ENCODE measurements at regions not wholly inside any gene's neighbourhood (a gene's known extent, or its start where the extent isn't known, plus 50 kb on each side); places are given as distances from the start of the nearest gene placed in this dataset.

- Histone ChIP-seq H3K9ac (ENCODE audit: low read length) (no peak overlapping the region), H3K36me3 (ENCODE audit: insufficient read depth, low read length) (no peaks in the 10 kb centered on the region), H3K9me2 (ENCODE audit: insufficient read depth, low read length) (no peaks in the 10 kb centered on the region), H4K20me1 (ENCODE audit: insufficient read depth) (no peaks in the 10 kb centered on the region), H2AFZ (ENCODE audit: low read depth, low read length) (no peak overlapping the region), H3K27ac (ENCODE audit: low read length) (no peak overlapping the region), H3K79me2 (replicated peaks; ENCODE audit: insufficient read depth, low read length) (no peaks in the 10 kb centered on the region), H3K27me3 (ENCODE audit: insufficient read depth, low read depth, low read length) (no peaks in the 10 kb centered on the region), H3F3A (ENCODE audit: insufficient read depth, low read length, poor library complexity, severe bottlenecking) (no peaks in the 10 kb centered on the region), H3K4me2 (ENCODE audit: low read length) (no peak overlapping the region), H3K4me3 (ENCODE audit: low read length) (no peak overlapping the region), H3K9me3 (ENCODE audit: low read length) (no peaks in the 10 kb centered on the region)
- no peak for TF ChIP-seq EP300 (conservative IDR thresholded peaks at IDR 0.05; ENCODE audit: poor library complexity, severe bottlenecking)
- no peak for TF ChIP-seq CTCF (IDR thresholded peaks at IDR 0.05; ENCODE audit: poor library complexity, severe bottlenecking)
- no peak for TF ChIP-seq RAD21 (conservative IDR thresholded peaks at IDR 0.05)
- TF ChIP-seq MXI1 (conservative IDR thresholded peaks at IDR 0.05; ENCODE audit: poor library complexity, severe bottlenecking), result no peak
- no peak for TF ChIP-seq POLR2AphosphoS5 (IDR thresholded peaks at IDR 0.05)
- no peak for TF ChIP-seq TAF1 (IDR thresholded peaks at IDR 0.05; ENCODE audit: low read depth)
- no peak for TF ChIP-seq REST (IDR thresholded peaks at IDR 0.05; ENCODE audit: borderline replicate concordance)
- no peak for TF ChIP-seq EZH2 (IDR thresholded peaks at IDR 0.05; ENCODE audit: borderline replicate concordance, insufficient read depth, low read length, poor library complexity, severe bottlenecking)
- no peak for TF ChIP-seq SMC3 (conservative IDR thresholded peaks at IDR 0.05; ENCODE audit: poor library complexity)
Measured at GRCh38 chr2:200022511-200022910, 67.1 kb downstream of the MAIP1 start.

- H3K27me3 ChIP-seq (ENCODE audit: insufficient read depth, low read depth, low read length), result no peaks in the 10 kb centered on the region
- no peak overlapping the region for H3K4me3 ChIP-seq (ENCODE audit: low read length)
- no peak for TF ChIP-seq POLR2AphosphoS5 (IDR thresholded peaks at IDR 0.05)
- TF ChIP-seq TAF1 (IDR thresholded peaks at IDR 0.05; ENCODE audit: low read depth), result no peak
- no peak for TF ChIP-seq EP300 (conservative IDR thresholded peaks at IDR 0.05; ENCODE audit: poor library complexity, severe bottlenecking)
- no peak for TF ChIP-seq EZH2 (IDR thresholded peaks at IDR 0.05; ENCODE audit: borderline replicate concordance, insufficient read depth, low read length, poor library complexity, severe bottlenecking)
- no peak for TF ChIP-seq MXI1 (conservative IDR thresholded peaks at IDR 0.05; ENCODE audit: poor library complexity, severe bottlenecking)
- TF ChIP-seq SMC3 (conservative IDR thresholded peaks at IDR 0.05; ENCODE audit: poor library complexity), result no peak
- TF ChIP-seq RAD21 (conservative IDR thresholded peaks at IDR 0.05), result no peak
- no peak for TF ChIP-seq REST (IDR thresholded peaks at IDR 0.05; ENCODE audit: borderline replicate concordance)
- no peak for TF ChIP-seq CTCF (IDR thresholded peaks at IDR 0.05; ENCODE audit: poor library complexity, severe bottlenecking)
- no peak overlapping the region for H3K9ac ChIP-seq (ENCODE audit: low read length)
- no peaks in the 10 kb centered on the region for H3K9me2 ChIP-seq (ENCODE audit: insufficient read depth, low read length)
- no peaks in the 10 kb centered on the region for H3K9me3 ChIP-seq (ENCODE audit: low read length)
- H2AFZ ChIP-seq (ENCODE audit: low read depth, low read length), result no peak overlapping the region
- no peaks in the 10 kb centered on the region for H3F3A ChIP-seq (ENCODE audit: insufficient read depth, low read length, poor library complexity, severe bottlenecking)
- H3K36me3 ChIP-seq (ENCODE audit: insufficient read depth, low read length), result no peaks in the 10 kb centered on the region
- no peaks in the 10 kb centered on the region for H4K20me1 ChIP-seq (ENCODE audit: insufficient read depth)
- H3K4me2 ChIP-seq (ENCODE audit: low read length), result no peak overlapping the region
- H3K79me2 ChIP-seq (replicated peaks; ENCODE audit: insufficient read depth, low read length), result no peaks in the 10 kb centered on the region
- no peak overlapping the region for H3K27ac ChIP-seq (ENCODE audit: low read length)
Measured at GRCh38 chr2:200023570-200023969, 68.2 kb downstream of the MAIP1 start.

All from neural cell (in vitro differentiated cells).